Cardiac muscle cell (in vitro differentiated cells and primary cell): ENCODE measurements at regions not wholly inside any gene's neighbourhood (a gene's known extent, or its start where the extent isn't known, plus 50 kb on each side); places are given as distances from the start of the nearest gene placed in this dataset.

ENCODE experiments used
- DNase-seq, 2 donors: peaks; one replicate each; pipeline versions ENCODE4 v3.0.0 to v3.0.0-alpha.2; 2010 to 2017; ENCODE audit warnings: low read depth in 1 of 2, low spot score in 1 of 2
- H3K27ac ChIP-seq: fragments of 200-600 bp; sonication (generic); 2 replicates; pipeline ENCODE4 v1.5.1; 2016
- H3K27me3 ChIP-seq: fragments of 200-600 bp; sonication (generic); 2 replicates; pipeline ENCODE4 v1.6.0; 2016; ENCODE audit warnings: control low read depth
- H3K36me3 ChIP-seq: fragments of 200-600 bp; sonication (generic); 2 replicates; pipeline ENCODE4 v1.5.1; 2016; ENCODE audit warnings: control low read depth
- H3K4me1 ChIP-seq: fragments of 200-600 bp; sonication (generic); 2 replicates; pipeline ENCODE4 v1.8.1; 2017; ENCODE audit warnings: low read depth, mild to moderate bottlenecking, mixed run types
- H3K4me3 ChIP-seq: fragments of 200-600 bp; sonication (generic); 2 replicates; pipeline ENCODE4 v1.5.1; 2016; ENCODE audit warnings: mild to moderate bottlenecking
- H3K9me3 ChIP-seq: fragments of 200-600 bp; sonication (generic); 2 replicates; pipeline ENCODE4 v1.5.1; 2017; ENCODE audit warnings: low read depth, mild to moderate bottlenecking, control low read depth
- TF ChIP-seq, protein P1 (sequence below): IDR thresholded peaks from 2 replicates; pipeline ENCODE4 v1.5.1; 2012; ENCODE audit warnings: low read depth, mild to moderate bottlenecking, low read length

- no peak for DNase-seq
- no peak overlapping the region for H3K4me3 ChIP-seq
- no peaks in the 10 kb centered on the region for H3K9me3 ChIP-seq
- H3K36me3 ChIP-seq, result no peaks in the 10 kb centered on the region
- no peaks in the 10 kb centered on the region for H3K27me3 ChIP-seq
- no peaks in the 10 kb centered on the region for H3K4me1 ChIP-seq
- TF ChIP-seq, protein P1, sequence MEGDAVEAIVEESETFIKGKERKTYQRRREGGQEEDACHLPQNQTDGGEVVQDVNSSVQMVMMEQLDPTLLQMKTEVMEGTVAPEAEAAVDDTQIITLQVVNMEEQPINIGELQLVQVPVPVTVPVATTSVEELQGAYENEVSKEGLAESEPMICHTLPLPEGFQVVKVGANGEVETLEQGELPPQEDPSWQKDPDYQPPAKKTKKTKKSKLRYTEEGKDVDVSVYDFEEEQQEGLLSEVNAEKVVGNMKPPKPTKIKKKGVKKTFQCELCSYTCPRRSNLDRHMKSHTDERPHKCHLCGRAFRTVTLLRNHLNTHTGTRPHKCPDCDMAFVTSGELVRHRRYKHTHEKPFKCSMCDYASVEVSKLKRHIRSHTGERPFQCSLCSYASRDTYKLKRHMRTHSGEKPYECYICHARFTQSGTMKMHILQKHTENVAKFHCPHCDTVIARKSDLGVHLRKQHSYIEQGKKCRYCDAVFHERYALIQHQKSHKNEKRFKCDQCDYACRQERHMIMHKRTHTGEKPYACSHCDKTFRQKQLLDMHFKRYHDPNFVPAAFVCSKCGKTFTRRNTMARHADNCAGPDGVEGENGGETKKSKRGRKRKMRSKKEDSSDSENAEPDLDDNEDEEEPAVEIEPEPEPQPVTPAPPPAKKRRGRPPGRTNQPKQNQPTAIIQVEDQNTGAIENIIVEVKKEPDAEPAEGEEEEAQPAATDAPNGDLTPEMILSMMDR, result no peak
- H3K27ac ChIP-seq, result no peak overlapping the region
Observed at GRCh38 chr3:26049951-26050350, 260.1 kb downstream of the OXSM start.

DNA sequence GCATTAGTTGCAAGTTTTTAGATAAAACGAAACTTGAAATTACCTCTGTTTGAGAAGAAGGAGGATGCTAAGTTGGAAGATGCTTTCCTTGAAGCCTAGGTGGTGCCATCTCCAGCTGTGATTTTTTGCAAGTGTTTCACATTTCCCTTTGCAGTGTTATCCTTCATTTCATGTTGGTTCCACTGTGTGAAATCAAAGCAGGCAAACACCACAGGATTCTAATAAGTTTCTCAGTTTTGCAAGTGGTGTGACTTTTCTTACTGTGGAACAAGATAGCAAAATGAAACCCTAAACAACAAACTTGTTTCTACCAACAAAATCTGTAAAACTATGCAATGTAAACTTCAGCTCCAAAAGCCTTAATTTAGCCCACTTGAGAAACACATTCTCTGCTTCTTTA lies 260.9 kb downstream of the OXSM start:
- TF ChIP-seq, protein P1, result no peak

GRCh38 chr3:26058901-26059321 lies 269.0 kb downstream of the OXSM start:
- no peaks in the 10 kb centered on the region for H3K9me3 ChIP-seq
- no peak for DNase-seq
- no peaks in the 10 kb centered on the region for H3K36me3 ChIP-seq
- no peak overlapping the region for H3K4me3 ChIP-seq
- no peaks in the 10 kb centered on the region for H3K27me3 ChIP-seq
- no peak overlapping the region for H3K27ac ChIP-seq
- TF ChIP-seq, protein P1, result no peak
- H3K4me1 ChIP-seq, result no peaks in the 10 kb centered on the region

More for the DNA sequence above, 260.9 kb downstream of the OXSM start:
- no peak for DNase-seq
- H3K27ac ChIP-seq, result no peak overlapping the region
- H3K27me3 ChIP-seq, result no peaks in the 10 kb centered on the region
- no peaks in the 10 kb centered on the region for H3K4me1 ChIP-seq
- no peak overlapping the region for H3K4me3 ChIP-seq
- H3K36me3 ChIP-seq, result no peaks in the 10 kb centered on the region
- H3K9me3 ChIP-seq, result no peaks in the 10 kb centered on the region

DNA sequence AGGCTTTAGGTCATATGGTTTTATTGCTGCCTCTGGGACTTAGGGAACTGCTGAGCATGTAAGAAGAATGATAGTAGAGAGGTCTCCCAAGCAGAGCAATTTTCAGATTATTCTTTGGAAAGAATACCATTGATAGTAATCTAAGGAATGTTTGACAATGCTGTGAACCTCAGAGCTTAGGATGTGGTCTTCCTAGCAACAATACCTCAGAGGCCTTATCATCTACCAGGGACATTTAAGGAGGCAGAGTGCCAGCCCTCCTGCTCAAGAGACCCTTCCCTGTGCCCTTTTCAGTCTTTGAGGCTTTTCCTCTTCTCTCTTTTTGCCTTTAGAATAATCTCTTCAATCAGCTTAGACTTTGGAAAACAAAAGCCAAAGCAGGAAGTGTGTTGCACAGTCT lies 272.1 kb downstream of the OXSM start:
- H3K36me3 ChIP-seq, result no peaks in the 10 kb centered on the region
- H3K9me3 ChIP-seq, result no peaks in the 10 kb centered on the region
- TF ChIP-seq, protein P1, result no peak
- H3K27me3 ChIP-seq, result no peaks in the 10 kb centered on the region
- H3K4me1 ChIP-seq, result no peaks in the 10 kb centered on the region
- no peak overlapping the region for H3K4me3 ChIP-seq
- H3K27ac ChIP-seq, result no peak overlapping the region
- no peak for DNase-seq

GRCh38 chr3:26064297-26064696 lies 274.4 kb downstream of the OXSM start:
- H3K4me3 ChIP-seq, result no peak overlapping the region
- H3K4me1 ChIP-seq, result no peaks in the 10 kb centered on the region
- no peaks in the 10 kb centered on the region for H3K27me3 ChIP-seq
- H3K36me3 ChIP-seq, result no peaks in the 10 kb centered on the region
- no peak overlapping the region for H3K27ac ChIP-seq
- no peak for DNase-seq
- TF ChIP-seq, protein P1, result no peak
- no peaks in the 10 kb centered on the region for H3K9me3 ChIP-seq

GRCh38 chr3:26068890-26069289 lies 279.0 kb downstream of the OXSM start:
- no peak for DNase-seq
- H3K27me3 ChIP-seq, result no peaks in the 10 kb centered on the region
- H3K4me3 ChIP-seq, result no peak overlapping the region
- TF ChIP-seq, protein P1, result no peak
- no peaks in the 10 kb centered on the region for H3K4me1 ChIP-seq
- H3K36me3 ChIP-seq, result no peaks in the 10 kb centered on the region
- H3K27ac ChIP-seq, result no peak overlapping the region
- H3K9me3 ChIP-seq, result no peaks in the 10 kb centered on the region
